ENCODE measurements at regions not wholly inside any gene's neighbourhood (a gene's known extent, or its start where the extent isn't known, plus 50 kb on each side); places are given as distances from the start of the nearest gene placed in this dataset.
A peak's percentile ranks its signal among the peaks of the same experiment; 100 is the strongest.
"Not testable (repeated sequence)": the region's sequence is repeated elsewhere in the genome, so short reads cannot be mapped to it uniquely, and the experiment has no call there.

DNA sequence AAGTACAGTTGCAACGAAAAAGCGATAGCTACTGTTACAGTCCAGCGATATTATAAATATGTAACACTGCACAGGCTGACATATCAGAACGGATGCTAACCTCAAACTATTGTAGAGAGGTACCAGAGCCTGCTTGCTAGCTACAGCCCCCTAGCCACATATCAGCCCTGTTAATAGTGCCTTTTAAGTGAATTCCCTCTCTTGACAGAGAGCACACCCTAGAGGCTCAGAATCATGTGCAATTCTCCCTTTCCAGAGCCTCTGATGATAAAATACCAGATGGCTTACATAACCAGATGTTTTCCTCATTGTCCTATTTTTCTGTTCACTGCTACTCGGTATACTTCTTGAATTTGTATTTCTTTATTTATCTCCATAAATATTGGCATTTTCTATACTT, 960.7 kb upstream of the CELF2 start:
- peak; percentile 39 for TF ChIP-seq CTCF (IDR thresholded peaks at IDR 0.05; ENCODE audit: insufficient read depth, low read depth, low read length)
- peak; percentile 51 for DNase-seq (ENCODE audit: low read depth)
- no peak overlapping the region for H3K4me3 ChIP-seq (ENCODE audit: low read depth, low read length)

DNA sequence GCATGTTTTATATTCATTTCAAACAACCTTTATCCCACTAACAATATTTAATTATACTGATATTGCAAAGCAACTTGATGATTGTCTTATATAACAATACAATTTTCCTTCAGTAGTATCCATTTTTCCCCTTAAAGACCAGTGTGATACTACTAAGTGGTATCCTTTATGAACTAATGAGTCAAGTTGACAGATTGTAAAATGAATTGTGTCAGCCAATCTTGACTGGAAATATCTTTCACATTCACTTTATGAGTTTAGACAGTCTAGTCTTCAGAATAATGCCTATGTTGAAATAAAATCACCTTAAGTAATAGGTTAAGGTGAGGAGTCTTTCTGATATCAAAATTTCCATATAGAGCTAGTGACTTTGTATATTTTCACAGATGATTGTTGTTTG, 950.0 kb upstream of the CELF2 start:
- DNase-seq (ENCODE audit: low read depth) = no peak
- H3K4me3 ChIP-seq (ENCODE audit: low read depth, low read length) = no peak overlapping the region
- TF ChIP-seq CTCF (IDR thresholded peaks at IDR 0.05; ENCODE audit: insufficient read depth, low read depth, low read length) = no peak

DNA sequence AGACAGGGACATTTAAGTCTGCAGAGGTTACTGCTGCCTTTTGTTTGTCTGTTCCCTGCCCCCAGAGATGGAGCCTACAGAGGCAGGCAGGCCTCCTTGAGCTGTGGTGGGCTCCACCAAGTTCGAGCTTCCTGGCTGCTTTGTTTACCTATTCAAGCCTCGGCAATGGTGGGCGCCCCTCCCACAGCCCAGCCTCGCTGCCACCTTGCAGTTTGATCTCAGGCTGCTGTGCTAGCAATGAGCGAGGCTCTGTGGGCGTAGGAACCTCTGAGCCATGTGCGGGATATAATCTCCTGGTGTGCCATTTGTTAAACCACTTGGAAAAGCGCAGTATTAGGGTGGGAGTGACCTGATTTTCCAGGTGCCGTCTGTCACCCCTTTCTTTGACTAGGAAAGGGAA, 942.8 kb upstream of the CELF2 start:
- DNase-seq (ENCODE audit: low read depth); H3K4me3 ChIP-seq (ENCODE audit: low read depth, low read length): not testable (repeated sequence)

- TF ChIP-seq CTCF (IDR thresholded peaks at IDR 0.05; ENCODE audit: insufficient read depth, low read depth, low read length) = no peak
- no peak for DNase-seq (ENCODE audit: low read depth)
- no peak overlapping the region for H3K4me3 ChIP-seq (ENCODE audit: low read depth, low read length)
Measured at GRCh38 chr10:10078446-10078845, 939.2 kb upstream of the CELF2 start.

DNA sequence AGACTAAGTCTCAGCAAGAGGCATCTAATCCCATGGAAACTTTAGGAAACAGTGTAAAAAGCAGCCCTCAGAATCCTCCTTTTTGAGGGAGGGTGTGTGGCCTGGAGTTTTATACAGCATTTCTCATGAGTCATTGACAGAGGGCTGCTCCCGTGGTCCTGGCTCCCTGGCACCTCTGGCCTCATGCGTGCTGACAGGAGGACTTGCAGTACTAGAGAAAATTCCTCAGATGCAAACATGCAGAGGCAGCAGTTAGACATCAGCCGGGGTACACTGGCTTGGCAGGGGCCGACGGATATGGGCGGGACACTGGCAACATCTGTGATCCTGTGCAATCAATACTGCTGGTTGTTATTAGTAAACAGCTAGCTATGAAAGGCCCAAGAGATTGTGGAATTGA, 925.1 kb upstream of the CELF2 start:
- no peak overlapping the region for H3K4me3 ChIP-seq (ENCODE audit: low read depth, low read length)
- no peak for TF ChIP-seq CTCF (IDR thresholded peaks at IDR 0.05; ENCODE audit: insufficient read depth, low read depth, low read length)
- DNase-seq (ENCODE audit: low read depth) = peak; percentile 62

- TF ChIP-seq CTCF (IDR thresholded peaks at IDR 0.05; ENCODE audit: insufficient read depth, low read depth, low read length) = no peak
- DNase-seq (ENCODE audit: low read depth) = no peak
- H3K4me3 ChIP-seq (ENCODE audit: low read depth, low read length) = no peak overlapping the region
Measured at GRCh38 chr10:10093021-10093420, 924.7 kb upstream of the CELF2 start.

DNA sequence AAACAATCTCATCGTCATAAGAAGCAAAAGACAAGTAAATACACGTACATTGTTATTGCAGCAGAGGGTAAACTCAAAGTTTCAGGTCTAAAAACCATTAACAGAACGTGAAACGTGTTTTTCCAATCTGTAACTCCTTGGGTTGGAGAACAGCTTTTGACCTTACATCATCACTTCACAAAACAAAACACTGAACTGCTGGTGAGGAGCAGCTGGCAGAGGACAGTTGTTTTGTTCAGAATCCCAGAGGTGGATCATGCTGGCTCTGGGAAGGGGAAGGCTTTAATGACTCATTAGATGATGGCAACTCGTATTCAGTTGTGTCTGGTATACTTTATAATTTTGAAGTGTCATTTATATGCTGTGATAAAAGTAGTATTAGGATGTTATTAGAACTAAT, 923.0 kb upstream of the CELF2 start:
- peak; percentile 8 for DNase-seq (ENCODE audit: low read depth)
- no peak for TF ChIP-seq CTCF (IDR thresholded peaks at IDR 0.05; ENCODE audit: insufficient read depth, low read depth, low read length)
- no peak overlapping the region for H3K4me3 ChIP-seq (ENCODE audit: low read depth, low read length)
